ENCODE measurements at regions not wholly inside any gene's neighbourhood (a gene's known extent, or its start where the extent isn't known, plus 50 kb on each side); places are given as distances from the start of the nearest gene placed in this dataset.

DNA sequence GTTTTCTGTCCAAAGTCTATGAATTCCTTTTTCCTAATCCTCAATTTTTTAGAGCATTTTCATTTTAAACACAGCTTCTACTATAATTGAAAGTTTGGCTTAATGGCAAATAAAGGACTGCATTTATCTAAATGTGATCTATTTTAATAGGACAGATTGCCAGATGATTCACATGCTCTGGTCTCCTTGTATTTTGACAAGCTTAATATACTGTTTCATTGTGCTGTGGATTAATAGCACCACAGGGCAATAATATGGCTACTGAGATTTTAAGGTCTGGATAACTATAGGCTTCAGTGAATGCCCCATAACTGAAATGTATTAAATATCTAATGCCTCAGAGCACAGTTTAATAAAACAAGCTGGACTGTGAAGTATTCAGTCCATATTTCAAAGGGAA is 1362.8 kb downstream of the XPNPEP1 start:
- Histone ChIP-seq H3K14ac (ENCODE audit: insufficient read depth, low read length) (no peak overlapping the region), H2BK20ac (ENCODE audit: low read depth, low read length, poor library complexity, severe bottlenecking) (no peak overlapping the region), H2BK12ac (ENCODE audit: insufficient read length, low read depth, low read length) (no peak overlapping the region), H3K56ac (ENCODE audit: insufficient read length, low read depth, low read length) (no peak overlapping the region), H3K9ac (ENCODE audit: extremely low read depth, insufficient read length, low read length) (no peak overlapping the region), H2AK5ac (ENCODE audit: insufficient read length, low read length) (no peak overlapping the region), H2BK120ac (ENCODE audit: low read depth, low read length, poor library complexity, severe bottlenecking) (no peak overlapping the region), H2AFZ (ENCODE audit: low read length) (no peak overlapping the region), H3K27ac (ENCODE audit: insufficient read length, low read depth, low read length) (no peak overlapping the region), H3K27me3 (ENCODE audit: insufficient read depth, low read length) (no peaks in the 10 kb centered on the region), H3K4ac (ENCODE audit: low read depth, low read length) (no peak overlapping the region), H4K91ac (ENCODE audit: insufficient read length, low read depth, low read length) (no peak overlapping the region), H4K8ac (replicated peaks; ENCODE audit: insufficient read length, low read depth, low read length) (no peak overlapping the region), H3K23me2 (ENCODE audit: insufficient read length, low read depth, low read length, poor library complexity, severe bottlenecking) (no peaks in the 10 kb centered on the region), H3K23ac (ENCODE audit: insufficient read length, low read depth, low read length) (no peak overlapping the region), H2BK15ac (ENCODE audit: low read depth, low read length) (no peak overlapping the region), H3K18ac (ENCODE audit: insufficient read length, low read depth, low read length) (no peak overlapping the region), H3K79me2 (ENCODE audit: insufficient read depth, low read length) (no peaks in the 10 kb centered on the region), H3K4me2 (ENCODE audit: insufficient read depth, insufficient read length, low read length) (no peak overlapping the region), H3K79me1 (ENCODE audit: insufficient read depth, low read depth, low read length, poor library complexity, severe bottlenecking) (no peaks in the 10 kb centered on the region), H3K9me3 (ENCODE audit: control insufficient read depth, low read depth, low read length) (no peaks in the 10 kb centered on the region), H4K20me1 (ENCODE audit: control insufficient read depth, insufficient read depth, insufficient read length) (no peaks in the 10 kb centered on the region), H2BK5ac (ENCODE audit: insufficient read length, low read length) (no peak overlapping the region), H4K5ac (ENCODE audit: insufficient read length, low read depth, low read length) (no peak overlapping the region), H3T11ph (ENCODE audit: low read length) (no peak overlapping the region), H3K4me1 (ENCODE audit: insufficient read depth, low read length) (no peaks in the 10 kb centered on the region)
- Mint-ChIP-seq H3K4me3 (no peak overlapping the region), H3K27me3 (ENCODE audit: low read depth) (no peaks in the 10 kb centered on the region), H3K4me1 (no peaks in the 10 kb centered on the region), H3K36me3 (ENCODE audit: insufficient read depth in 1 of 3, low read depth in 3 of 3) (no peaks in the 10 kb centered on the region), H3K9me3 (peaks cover 0 to 2% of the 10 kb centered on the region in 2 experiments; a peak in 1 of 5 replicates), H3K27ac (no peak overlapping the region)
- no peak for DNase-seq
- TF ChIP-seq, protein P1, sequence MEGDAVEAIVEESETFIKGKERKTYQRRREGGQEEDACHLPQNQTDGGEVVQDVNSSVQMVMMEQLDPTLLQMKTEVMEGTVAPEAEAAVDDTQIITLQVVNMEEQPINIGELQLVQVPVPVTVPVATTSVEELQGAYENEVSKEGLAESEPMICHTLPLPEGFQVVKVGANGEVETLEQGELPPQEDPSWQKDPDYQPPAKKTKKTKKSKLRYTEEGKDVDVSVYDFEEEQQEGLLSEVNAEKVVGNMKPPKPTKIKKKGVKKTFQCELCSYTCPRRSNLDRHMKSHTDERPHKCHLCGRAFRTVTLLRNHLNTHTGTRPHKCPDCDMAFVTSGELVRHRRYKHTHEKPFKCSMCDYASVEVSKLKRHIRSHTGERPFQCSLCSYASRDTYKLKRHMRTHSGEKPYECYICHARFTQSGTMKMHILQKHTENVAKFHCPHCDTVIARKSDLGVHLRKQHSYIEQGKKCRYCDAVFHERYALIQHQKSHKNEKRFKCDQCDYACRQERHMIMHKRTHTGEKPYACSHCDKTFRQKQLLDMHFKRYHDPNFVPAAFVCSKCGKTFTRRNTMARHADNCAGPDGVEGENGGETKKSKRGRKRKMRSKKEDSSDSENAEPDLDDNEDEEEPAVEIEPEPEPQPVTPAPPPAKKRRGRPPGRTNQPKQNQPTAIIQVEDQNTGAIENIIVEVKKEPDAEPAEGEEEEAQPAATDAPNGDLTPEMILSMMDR (conservative IDR thresholded peaks at IDR 0.05), result no peak

Data from H9 (cell line).